Upper lobe of left lung (tissue), 6 donors: ENCODE measurements at regions not wholly inside any gene's neighbourhood (a gene's known extent, or its start where the extent isn't known, plus 50 kb on each side); places are given as distances from the start of the nearest gene placed in this dataset.

Source experiments
- ATAC-seq, 2 donors: fragments of 200-7000 bp; cut with Tn5 transposase; one replicate each; pipeline ENCODE4 v1.9.1; 2022; ENCODE audit warnings: mild to moderate bottlenecking in 2 of 2, moderate library complexity in 2 of 2; ENCODE audit not compliant: low FRiP score in 2 of 2
- DNase-seq, 2 donors: peaks; one replicate each; pipeline ENCODE4 v3.0.0-alpha.2; 2019 to 2020
- H3K27ac ChIP-seq, 4 donors: fragments of 200-600 bp; sonication (generic); one replicate each; pipeline ENCODE4 v1.5.1; 2016 to 2019
- H3K27me3 ChIP-seq, 4 donors: fragments of 200-600 bp; sonication (generic); one replicate each; pipeline ENCODE4 v1.5.1; 2017 to 2019
- H3K36me3 ChIP-seq, 4 donors: fragments of 200-600 bp; sonication (generic); one replicate each; pipeline ENCODE4 v1.5.1; 2016 to 2019
- H3K4me1 ChIP-seq, 4 donors: fragments of 200-600 bp; sonication (generic); one replicate each; pipeline ENCODE4 v1.5.1; 2018 to 2019
- H3K4me3 ChIP-seq, 4 donors: fragments of 200-600 bp; sonication (generic); one replicate each; pipeline ENCODE4 v1.5.1; 2017 to 2019; ENCODE audit warnings: mild to moderate bottlenecking in 2 of 4, moderate library complexity in 1 of 4
- H3K9me3 ChIP-seq, 4 donors: fragments of 200-600 bp; sonication (generic); one replicate each; pipeline ENCODE4 v1.5.1; 2018 to 2019
- CTCF ChIP-seq, 6 experiments: fragments of 450-650 bp in 4 of 6; fragments of 200-600 bp in 2 of 6; sonication (generic) in 2 of 6; IDR thresholded peaks; one replicate each; pipeline ENCODE4 v1.5.1; 2016 to 2019; ENCODE audit warnings: antibody characterized with exemption in 6 of 6
- EP300 ChIP-seq, 4 donors: sonication (generic); formaldehyde crosslinking; IDR thresholded peaks; one replicate each; pipeline ENCODE4 v1.5.1; 2017; ENCODE audit warnings: antibody characterized with exemption in 4 of 4, control low read depth in 2 of 4
- POLR2A ChIP-seq, 4 donors: fragments of 450-650 bp; IDR thresholded peaks; one replicate each; pipeline ENCODE4 v1.5.1; 2016 to 2017; ENCODE audit warnings: antibody characterized with exemption in 4 of 4, mild to moderate bottlenecking in 2 of 4
- POLR2AphosphoS5 ChIP-seq, 2 donors: sonication (generic); formaldehyde crosslinking; IDR thresholded peaks; one replicate each; pipeline ENCODE4 v1.5.1; 2017; ENCODE audit warnings: antibody characterized with exemption in 2 of 2
- WGBS, 2 donors: methylation state at CpG; one replicate each; pipeline ENCODE4 v1.1.5; 2017 to 2018; 5-methylcytosine and 5-hydroxymethylcytosine counted together
- donor health status: DM: no; HTN: no; CAD: no; lungs with moderate emphysema.
- donor health status: DM: no; HTN: yes; CAD: no; lungs with severe emphysema.

- H3K36me3 ChIP-seq = no peaks in the 10 kb centered on the region
- H3K4me3 ChIP-seq = no peak overlapping the region
- no peaks in the 10 kb centered on the region for H3K9me3 ChIP-seq
- no peak for DNase-seq
- H3K27ac ChIP-seq = no peak overlapping the region
- WGBS, 2 donors = 64 to 74% methylated on average over 1 of the region's 1 CpG
- no peaks in the 10 kb centered on the region for H3K27me3 ChIP-seq
- no peak for TF ChIP-seq EP300 (IDR thresholded peaks at IDR 0.05)
- TF ChIP-seq CTCF (IDR thresholded peaks at IDR 0.05) = no peak
- TF ChIP-seq POLR2A (IDR thresholded peaks at IDR 0.05) = no peak
- no peak for TF ChIP-seq POLR2AphosphoS5 (IDR thresholded peaks at IDR 0.05)
- no peaks in the 10 kb centered on the region for H3K4me1 ChIP-seq
- ATAC-seq = no peak
Observed at GRCh38 chr2:220937245-220937644, 634.9 kb downstream of the EPHA4 start.

- 79 to 88% methylated on average over 6 to 10 of the region's 11 CpGs for WGBS, 2 donors
- DNase-seq = peak in 1 of 2 donors; percentile 8
- TF ChIP-seq EP300 (IDR thresholded peaks at IDR 0.05) = no peak
- TF ChIP-seq POLR2A (IDR thresholded peaks at IDR 0.05) = no peak
- TF ChIP-seq POLR2AphosphoS5 (IDR thresholded peaks at IDR 0.05) = no peak
- TF ChIP-seq CTCF (IDR thresholded peaks at IDR 0.05) = no peak
- H3K36me3 ChIP-seq = no peaks in the 10 kb centered on the region
- no peak overlapping the region for H3K27ac ChIP-seq
- H3K27me3 ChIP-seq = no peaks in the 10 kb centered on the region
- no peaks in the 10 kb centered on the region for H3K9me3 ChIP-seq
- no peaks in the 10 kb centered on the region for H3K4me1 ChIP-seq
- H3K4me3 ChIP-seq = no peak overlapping the region
- peak in 1 of 2 donors; percentile 43 for ATAC-seq
Observed at GRCh38 chr2:220940646-220941045, 631.5 kb downstream of the EPHA4 start.

GRCh38 chr2:220941683-220942082 is 630.4 kb downstream of the EPHA4 start:
- H3K27me3 ChIP-seq = no peaks in the 10 kb centered on the region
- H3K27ac ChIP-seq = no peak overlapping the region
- ATAC-seq (no peak), DNase-seq (no peak)
- WGBS, 2 donors = 67 to 73% methylated on average over 1 of the region's 1 CpG
- no peak overlapping the region for H3K4me3 ChIP-seq
- H3K4me1 ChIP-seq = no peaks in the 10 kb centered on the region
- no peaks in the 10 kb centered on the region for H3K36me3 ChIP-seq
- TF ChIP-seq EP300 (IDR thresholded peaks at IDR 0.05) (no peak), POLR2AphosphoS5 (IDR thresholded peaks at IDR 0.05) (no peak), POLR2A (IDR thresholded peaks at IDR 0.05) (no peak), CTCF (IDR thresholded peaks at IDR 0.05) (no peak)
- no peaks in the 10 kb centered on the region for H3K9me3 ChIP-seq

GRCh38 chr2:220946552-220946951 is 625.6 kb downstream of the EPHA4 start:
- H3K4me3 ChIP-seq = no peak overlapping the region
- H3K9me3 ChIP-seq = no peaks in the 10 kb centered on the region
- ATAC-seq = no peak
- DNase-seq = no peak
- no peak overlapping the region for H3K27ac ChIP-seq
- H3K27me3 ChIP-seq = no peaks in the 10 kb centered on the region
- TF ChIP-seq POLR2A (IDR thresholded peaks at IDR 0.05) (no peak), EP300 (IDR thresholded peaks at IDR 0.05) (no peak), CTCF (IDR thresholded peaks at IDR 0.05) (no peak), POLR2AphosphoS5 (IDR thresholded peaks at IDR 0.05) (no peak)
- no peaks in the 10 kb centered on the region for H3K4me1 ChIP-seq
- WGBS, 2 donors = 69 to 70% methylated on average over 1 of the region's 1 CpG
- H3K36me3 ChIP-seq = no peaks in the 10 kb centered on the region

- no peak for TF ChIP-seq CTCF (IDR thresholded peaks at IDR 0.05)
- TF ChIP-seq EP300 (IDR thresholded peaks at IDR 0.05) = no peak
- TF ChIP-seq POLR2A (IDR thresholded peaks at IDR 0.05) = no peak
- TF ChIP-seq POLR2AphosphoS5 (IDR thresholded peaks at IDR 0.05) = no peak
- Histone ChIP-seq H3K9me3 (no peaks in the 10 kb centered on the region), H3K4me3 (no peak overlapping the region), H3K27me3 (no peaks in the 10 kb centered on the region), H3K4me1 (no peaks in the 10 kb centered on the region), H3K27ac (no peak overlapping the region), H3K36me3 (no peaks in the 10 kb centered on the region)
- WGBS, 2 donors = 88 to 95% methylated on average over 4 of the region's 4 CpGs
- ATAC-seq = no peak
- no peak for DNase-seq
Observed at GRCh38 chr2:220948579-220948978, 623.5 kb downstream of the EPHA4 start.
